ENCODE measurements at regions not wholly inside any gene's neighbourhood (a gene's known extent, or its start where the extent isn't known, plus 50 kb on each side); places are given as distances from the start of the nearest gene placed in this dataset.

DNA sequence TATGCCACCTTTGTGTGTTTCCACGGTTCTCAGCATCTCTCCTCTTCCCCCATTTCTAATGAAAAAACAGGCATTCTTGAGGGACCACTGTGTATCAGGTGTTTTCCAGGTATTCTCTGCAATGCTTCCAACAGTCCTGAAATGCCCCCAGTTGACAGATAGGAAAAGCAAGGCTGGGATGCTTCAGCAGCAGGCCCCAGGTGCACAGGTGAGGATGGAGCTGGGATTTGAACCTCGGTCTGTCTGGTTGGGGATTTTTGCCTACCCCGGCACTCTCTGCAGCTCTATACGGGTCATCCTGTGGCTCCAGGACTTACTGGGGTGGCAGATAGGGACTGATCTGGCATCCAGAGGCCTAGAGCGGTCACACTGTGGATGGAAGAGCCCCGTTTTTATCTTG, 180.5 kb upstream of the GSE1 start:
- H3K27ac Mint-ChIP-seq = no peak overlapping the region
- intact Hi-C loops (cut with micrococcal nuclease) = no loop called here
- no peak for ATAC-seq
- H3K27ac ChIP-seq (ENCODE audit: low read length) = no peak overlapping the region
- no peak for DNase-seq
- WGBS (ENCODE audit: insufficient coverage) = 84% methylated on average over 6 of the region's 6 CpGs
- H3K4me3 Mint-ChIP-seq = no peak overlapping the region
- peaks cover 0 to 3% of the 10 kb centered on the region in 2 donors for H3K27me3 Mint-ChIP-seq (ENCODE audit: low read depth in 2 of 2)
- H3K27me3 ChIP-seq (ENCODE audit: control insufficient read depth, insufficient read depth, low read length) = no peaks in the 10 kb centered on the region
- no peaks in the 10 kb centered on the region for H3K4me1 ChIP-seq (ENCODE audit: control insufficient read depth, insufficient read depth, low read length)
- TF ChIP-seq, protein P1, sequence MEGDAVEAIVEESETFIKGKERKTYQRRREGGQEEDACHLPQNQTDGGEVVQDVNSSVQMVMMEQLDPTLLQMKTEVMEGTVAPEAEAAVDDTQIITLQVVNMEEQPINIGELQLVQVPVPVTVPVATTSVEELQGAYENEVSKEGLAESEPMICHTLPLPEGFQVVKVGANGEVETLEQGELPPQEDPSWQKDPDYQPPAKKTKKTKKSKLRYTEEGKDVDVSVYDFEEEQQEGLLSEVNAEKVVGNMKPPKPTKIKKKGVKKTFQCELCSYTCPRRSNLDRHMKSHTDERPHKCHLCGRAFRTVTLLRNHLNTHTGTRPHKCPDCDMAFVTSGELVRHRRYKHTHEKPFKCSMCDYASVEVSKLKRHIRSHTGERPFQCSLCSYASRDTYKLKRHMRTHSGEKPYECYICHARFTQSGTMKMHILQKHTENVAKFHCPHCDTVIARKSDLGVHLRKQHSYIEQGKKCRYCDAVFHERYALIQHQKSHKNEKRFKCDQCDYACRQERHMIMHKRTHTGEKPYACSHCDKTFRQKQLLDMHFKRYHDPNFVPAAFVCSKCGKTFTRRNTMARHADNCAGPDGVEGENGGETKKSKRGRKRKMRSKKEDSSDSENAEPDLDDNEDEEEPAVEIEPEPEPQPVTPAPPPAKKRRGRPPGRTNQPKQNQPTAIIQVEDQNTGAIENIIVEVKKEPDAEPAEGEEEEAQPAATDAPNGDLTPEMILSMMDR (IDR thresholded peaks at IDR 0.05) = no peak
- H3K36me3 Mint-ChIP-seq = no peaks in the 10 kb centered on the region
- no peaks in the 10 kb centered on the region for H3K4me1 Mint-ChIP-seq
- no peak overlapping the region for H3K4me3 ChIP-seq (ENCODE audit: low read length)
- H3K36me3 ChIP-seq (ENCODE audit: control insufficient read depth, insufficient read depth, low read length) = no peaks in the 10 kb centered on the region
- H3K9me3 Mint-ChIP-seq = no peaks in the 10 kb centered on the region
- H3K9me3 ChIP-seq (ENCODE audit: control insufficient read depth, insufficient read depth, low read length) = no peaks in the 10 kb centered on the region

DNA sequence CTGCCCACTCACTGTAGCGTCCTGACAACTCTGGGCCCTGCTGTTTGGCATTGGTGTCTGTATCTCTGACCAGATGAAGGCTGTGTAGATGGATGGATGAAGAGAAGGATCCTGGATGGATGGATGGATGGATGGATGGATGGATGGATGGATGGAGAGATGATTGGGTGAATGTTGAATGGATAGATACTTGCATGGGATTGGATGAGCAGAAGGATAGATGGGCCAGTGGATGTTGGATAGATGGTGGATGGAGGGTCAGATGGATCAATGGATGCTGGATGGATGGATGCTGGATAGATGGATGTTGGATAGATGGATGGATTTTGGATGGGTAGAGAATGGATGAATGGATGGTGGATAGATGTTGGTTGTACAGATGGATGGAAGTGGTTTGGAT, 179.6 kb upstream of the GSE1 start:
- Mint-ChIP-seq H3K27ac (no peak overlapping the region), H3K27me3 (ENCODE audit: low read depth in 2 of 2) (peaks cover 0 to 3% of the 10 kb centered on the region in 2 donors), H3K9me3 (no peaks in the 10 kb centered on the region), H3K4me1 (no peaks in the 10 kb centered on the region), H3K4me3 (no peak overlapping the region), H3K36me3 (no peaks in the 10 kb centered on the region)
- Histone ChIP-seq H3K27me3 (ENCODE audit: control insufficient read depth, insufficient read depth, low read length) (no peaks in the 10 kb centered on the region), H3K27ac (ENCODE audit: low read length) (no peak overlapping the region), H3K36me3 (ENCODE audit: control insufficient read depth, insufficient read depth, low read length) (no peaks in the 10 kb centered on the region), H3K9me3 (ENCODE audit: control insufficient read depth, insufficient read depth, low read length) (no peaks in the 10 kb centered on the region), H3K4me3 (ENCODE audit: low read length) (no peak overlapping the region), H3K4me1 (ENCODE audit: control insufficient read depth, insufficient read depth, low read length) (no peaks in the 10 kb centered on the region)
- intact Hi-C loops (cut with micrococcal nuclease) = no loop called here
- ATAC-seq (no peak), DNase-seq (no peak)
- 83% methylated on average over 1 of the region's 1 CpG for WGBS (ENCODE audit: insufficient coverage)
- TF ChIP-seq, protein P1 (IDR thresholded peaks at IDR 0.05) = no peak

DNA sequence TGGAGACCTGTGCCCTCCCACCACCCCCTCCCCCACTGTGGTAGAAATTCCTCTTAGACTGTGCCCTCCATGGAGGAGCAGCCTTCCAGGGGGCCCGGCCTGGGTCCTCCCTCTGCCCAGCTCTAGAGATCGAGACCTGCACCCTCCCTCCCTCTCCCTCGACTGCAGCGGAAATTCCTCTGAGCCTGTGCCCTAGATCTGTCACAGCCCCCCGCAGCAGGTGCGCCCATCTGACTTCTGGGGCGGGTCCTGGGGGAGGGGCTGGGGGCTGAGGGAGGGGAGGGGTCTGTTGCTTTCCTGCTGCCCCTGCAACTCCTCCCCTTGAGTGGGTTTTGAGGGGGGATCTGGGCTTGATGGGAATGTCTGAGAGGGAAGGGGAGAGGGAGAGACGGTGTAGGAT, 177.8 kb upstream of the GSE1 start:
- no peak overlapping the region for H3K27ac Mint-ChIP-seq
- no peaks in the 10 kb centered on the region for H3K4me1 Mint-ChIP-seq
- WGBS (ENCODE audit: insufficient coverage) = 60% methylated on average over 6 of the region's 8 CpGs
- TF ChIP-seq, protein P1 (IDR thresholded peaks at IDR 0.05) = no peak
- no peaks in the 10 kb centered on the region for H3K9me3 Mint-ChIP-seq
- no peak overlapping the region for H3K4me3 ChIP-seq (ENCODE audit: low read length)
- no peaks in the 10 kb centered on the region for H3K27me3 Mint-ChIP-seq (ENCODE audit: low read depth in 2 of 2)
- H3K4me3 Mint-ChIP-seq = no peak overlapping the region
- H3K36me3 Mint-ChIP-seq = no peaks in the 10 kb centered on the region
- H3K4me1 ChIP-seq (ENCODE audit: control insufficient read depth, insufficient read depth, low read length) = no peaks in the 10 kb centered on the region
- DNase-seq (no peak), ATAC-seq (no peak)
- no peaks in the 10 kb centered on the region for H3K9me3 ChIP-seq (ENCODE audit: control insufficient read depth, insufficient read depth, low read length)
- H3K27me3 ChIP-seq (ENCODE audit: control insufficient read depth, insufficient read depth, low read length) = no peaks in the 10 kb centered on the region
- no peak overlapping the region for H3K27ac ChIP-seq (ENCODE audit: low read length)
- intact Hi-C loops (cut with micrococcal nuclease) = no loop called here
- H3K36me3 ChIP-seq (ENCODE audit: control insufficient read depth, insufficient read depth, low read length) = no peaks in the 10 kb centered on the region

DNA sequence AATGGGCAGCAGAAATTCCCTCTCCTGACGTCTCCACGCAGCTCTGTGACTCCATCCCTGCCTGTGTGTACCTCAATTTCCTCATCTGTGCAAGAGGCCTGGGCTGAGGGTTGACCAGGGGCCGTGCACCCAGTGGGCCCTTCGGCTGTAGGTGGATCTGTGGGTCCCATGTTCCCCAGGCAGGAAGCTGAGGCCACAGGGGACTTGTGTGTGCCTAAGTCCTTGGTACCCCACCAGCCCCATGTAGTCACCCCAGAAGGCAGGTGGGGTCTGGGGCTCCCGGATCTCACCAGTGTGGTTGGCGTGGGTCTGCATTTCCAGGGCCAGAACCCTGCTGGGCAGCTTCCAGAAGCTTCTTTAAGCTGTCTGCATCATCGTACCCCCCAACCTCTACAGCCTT, 177.4 kb upstream of the GSE1 start:
- TF ChIP-seq, protein P1 (IDR thresholded peaks at IDR 0.05) = no peak
- no peaks in the 10 kb centered on the region for H3K27me3 Mint-ChIP-seq (ENCODE audit: low read depth in 2 of 2)
- no peak overlapping the region for H3K27ac Mint-ChIP-seq

More for the DNA sequence above, 177.4 kb upstream of the GSE1 start:
- Mint-ChIP-seq H3K4me3 (no peak overlapping the region), H3K36me3 (no peaks in the 10 kb centered on the region), H3K4me1 (no peaks in the 10 kb centered on the region), H3K9me3 (no peaks in the 10 kb centered on the region)
- intact Hi-C loops (cut with micrococcal nuclease) = no loop called here
- ATAC-seq (no peak), DNase-seq (no peak)
- Histone ChIP-seq H3K9me3 (ENCODE audit: control insufficient read depth, insufficient read depth, low read length) (no peaks in the 10 kb centered on the region), H3K4me1 (ENCODE audit: control insufficient read depth, insufficient read depth, low read length) (no peaks in the 10 kb centered on the region), H3K36me3 (ENCODE audit: control insufficient read depth, insufficient read depth, low read length) (no peaks in the 10 kb centered on the region), H3K4me3 (ENCODE audit: low read length) (no peak overlapping the region), H3K27me3 (ENCODE audit: control insufficient read depth, insufficient read depth, low read length) (no peaks in the 10 kb centered on the region), H3K27ac (ENCODE audit: low read length) (no peak overlapping the region)
- 85% methylated on average over 7 of the region's 7 CpGs for WGBS (ENCODE audit: insufficient coverage)
